ENCODE measurements at regions not wholly inside any gene's neighbourhood (a gene's known extent, or its start where the extent isn't known, plus 50 kb on each side); places are given as distances from the start of the nearest gene placed in this dataset.

- TF ChIP-seq, protein P1, sequence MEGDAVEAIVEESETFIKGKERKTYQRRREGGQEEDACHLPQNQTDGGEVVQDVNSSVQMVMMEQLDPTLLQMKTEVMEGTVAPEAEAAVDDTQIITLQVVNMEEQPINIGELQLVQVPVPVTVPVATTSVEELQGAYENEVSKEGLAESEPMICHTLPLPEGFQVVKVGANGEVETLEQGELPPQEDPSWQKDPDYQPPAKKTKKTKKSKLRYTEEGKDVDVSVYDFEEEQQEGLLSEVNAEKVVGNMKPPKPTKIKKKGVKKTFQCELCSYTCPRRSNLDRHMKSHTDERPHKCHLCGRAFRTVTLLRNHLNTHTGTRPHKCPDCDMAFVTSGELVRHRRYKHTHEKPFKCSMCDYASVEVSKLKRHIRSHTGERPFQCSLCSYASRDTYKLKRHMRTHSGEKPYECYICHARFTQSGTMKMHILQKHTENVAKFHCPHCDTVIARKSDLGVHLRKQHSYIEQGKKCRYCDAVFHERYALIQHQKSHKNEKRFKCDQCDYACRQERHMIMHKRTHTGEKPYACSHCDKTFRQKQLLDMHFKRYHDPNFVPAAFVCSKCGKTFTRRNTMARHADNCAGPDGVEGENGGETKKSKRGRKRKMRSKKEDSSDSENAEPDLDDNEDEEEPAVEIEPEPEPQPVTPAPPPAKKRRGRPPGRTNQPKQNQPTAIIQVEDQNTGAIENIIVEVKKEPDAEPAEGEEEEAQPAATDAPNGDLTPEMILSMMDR (IDR thresholded peaks at IDR 0.05; ENCODE audit: low read depth, low read length, poor library complexity, severe bottlenecking): no peak
- TF ChIP-seq EZH2phosphoT487 (IDR thresholded peaks at IDR 0.05; ENCODE audit: borderline replicate concordance, low read length): no peak
Observed at GRCh38 chr10:28075424-28075823, 76.5 kb upstream of the ODAD2 start.
